ENCODE measurements at regions not wholly inside any gene's neighbourhood (a gene's known extent, or its start where the extent isn't known, plus 50 kb on each side); places are given as distances from the start of the nearest gene placed in this dataset.
"Not testable (repeated sequence)": the region's sequence is repeated elsewhere in the genome, so short reads cannot be mapped to it uniquely, and the experiment has no call there.

GRCh38 chrX:123060986-123061385, 123.1 kb upstream of the GRIA3 start:
- DNase-seq (ENCODE audit: low read depth): no peak

- no peak for DNase-seq (ENCODE audit: low read depth)
Observed at GRCh38 chrX:123064053-123064452, 120.0 kb upstream of the GRIA3 start.

- no peak for DNase-seq (ENCODE audit: low read depth)
Observed at GRCh38 chrX:123072686-123073385, 111.2 kb upstream of the GRIA3 start.

GRCh38 chrX:123075947-123076561, 108.0 kb upstream of the GRIA3 start:
- DNase-seq (ENCODE audit: low read depth): no peak

- DNase-seq (ENCODE audit: low read depth): no peak
Observed at GRCh38 chrX:123077631-123078030, 106.4 kb upstream of the GRIA3 start.

GRCh38 chrX:123080065-123080464, 104.0 kb upstream of the GRIA3 start:
- DNase-seq (ENCODE audit: low read depth): no peak

GRCh38 chrX:123081776-123082175, 102.3 kb upstream of the GRIA3 start:
- DNase-seq (ENCODE audit: low read depth): no peak

- DNase-seq (ENCODE audit: low read depth): no peak
Observed at GRCh38 chrX:123083924-123084323, 100.2 kb upstream of the GRIA3 start.

GRCh38 chrX:123084797-123085196, 99.3 kb upstream of the GRIA3 start:
- DNase-seq (ENCODE audit: low read depth): no peak

GRCh38 chrX:123085311-123085940, 98.7 kb upstream of the GRIA3 start:
- DNase-seq (ENCODE audit: low read depth): no peak

- no peak for DNase-seq (ENCODE audit: low read depth)
Observed at GRCh38 chrX:123086768-123087167, 97.3 kb upstream of the GRIA3 start.

- no peak for DNase-seq (ENCODE audit: low read depth)
Observed at GRCh38 chrX:123087326-123087725, 96.8 kb upstream of the GRIA3 start.

- no peak for DNase-seq (ENCODE audit: low read depth)
Observed at GRCh38 chrX:123088331-123088730, 95.7 kb upstream of the GRIA3 start.

GRCh38 chrX:123088930-123089329, 95.1 kb upstream of the GRIA3 start:
- no peak for DNase-seq (ENCODE audit: low read depth)

- no peak for DNase-seq (ENCODE audit: low read depth)
Observed at GRCh38 chrX:123093792-123094191, 90.3 kb upstream of the GRIA3 start.

- no peak for DNase-seq (ENCODE audit: low read depth)
Observed at GRCh38 chrX:123108513-123109427, 75.3 kb upstream of the GRIA3 start.

- DNase-seq (ENCODE audit: low read depth): no peak
Observed at GRCh38 chrX:123121241-123121640, 62.8 kb upstream of the GRIA3 start.

- DNase-seq (ENCODE audit: low read depth): not testable (repeated sequence)
Observed at GRCh38 chrX:123129805-123130204, 54.3 kb upstream of the GRIA3 start.

All from myocyte (in vitro differentiated cells).